NCI-H510A (cell line): ENCODE measurements at regions not wholly inside any gene's neighbourhood (a gene's known extent, or its start where the extent isn't known, plus 50 kb on each side); places are given as distances from the start of the nearest gene placed in this dataset.
"Not testable (repeated sequence)": the region's sequence is repeated elsewhere in the genome, so short reads cannot be mapped to it uniquely, and the experiment has no call there.

Experiments used
- DNase-seq: peaks from one replicate; lab custom pipeline; 2025; lab: John Stamatoyannopoulos, UW

- DNase-seq = no peak
These were observed 243.1 kb upstream of the NBEA start for GRCh38 chr13:34698945-34699344.

- no peak for DNase-seq
These were observed 241.9 kb upstream of the NBEA start for GRCh38 chr13:34700155-34700554.

DNA sequence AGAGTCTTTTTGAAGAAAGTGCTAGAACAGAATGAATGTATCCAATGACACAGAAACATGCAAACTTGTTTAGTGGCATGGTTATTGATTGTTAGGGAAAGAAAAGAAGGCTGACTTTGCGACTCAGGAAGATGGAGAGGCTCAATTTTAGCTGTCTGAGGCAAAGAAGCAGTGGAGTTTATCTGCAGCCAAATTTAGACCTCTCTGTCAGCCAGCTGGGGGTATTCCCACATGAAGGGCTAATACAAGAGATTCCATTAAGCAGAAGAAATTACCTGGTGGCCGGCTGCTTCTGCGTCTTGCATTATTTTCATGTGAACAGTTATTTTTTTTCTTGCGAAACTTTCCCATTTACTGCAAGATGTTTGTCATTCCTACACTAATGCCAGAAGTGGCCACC lies 240.2 kb upstream of the NBEA start:
- DNase-seq = no peak

GRCh38 chr13:34708566-34709313 lies 233.3 kb upstream of the NBEA start:
- no peak for DNase-seq

GRCh38 chr13:34719060-34719875 lies 222.8 kb upstream of the NBEA start:
- DNase-seq = no peak

DNA sequence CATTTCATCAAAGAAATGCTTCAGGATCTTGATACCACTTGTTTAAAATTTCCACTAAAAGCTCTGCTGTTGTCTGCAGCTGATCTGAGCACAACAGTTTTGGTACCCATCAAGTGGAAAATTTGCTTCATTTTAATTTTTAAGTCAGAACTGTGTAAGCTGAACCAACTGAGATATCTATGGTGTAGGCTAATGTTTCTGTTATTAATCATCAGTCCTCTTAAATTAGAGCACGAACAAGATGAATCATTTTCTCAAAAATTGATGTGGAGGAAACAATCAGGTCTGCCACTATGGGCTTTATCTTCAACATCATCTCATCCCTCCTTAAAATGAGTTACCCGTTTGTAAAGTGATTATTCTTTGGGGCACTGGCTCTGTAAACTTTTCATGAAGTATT lies 221.5 kb upstream of the NBEA start:
- no peak for DNase-seq

GRCh38 chr13:34721631-34722595 lies 220.2 kb upstream of the NBEA start:
- DNase-seq = no peak

DNA sequence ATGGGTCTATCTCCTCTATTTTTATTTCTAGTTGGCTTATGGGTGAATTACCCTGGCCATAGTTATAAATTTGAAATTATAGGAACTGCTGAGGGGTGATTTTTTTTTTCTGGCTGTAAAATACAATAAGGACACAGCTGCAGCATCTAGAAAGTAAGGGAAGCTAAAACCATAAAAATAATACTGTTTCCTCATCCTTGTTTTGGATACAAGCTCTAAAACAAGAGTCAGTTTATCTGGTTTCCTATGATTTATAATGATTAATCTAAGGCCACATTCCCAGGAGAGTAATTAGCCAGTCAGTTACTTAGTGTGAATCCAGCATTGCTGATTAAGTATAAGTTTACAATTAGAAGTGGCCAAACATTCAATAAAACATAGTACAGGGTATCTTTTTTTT lies 219.1 kb upstream of the NBEA start:
- DNase-seq = no peak

- peak; percentile 33 for DNase-seq
These were observed 211.1 kb upstream of the NBEA start for GRCh38 chr13:34730961-34731360.

DNA sequence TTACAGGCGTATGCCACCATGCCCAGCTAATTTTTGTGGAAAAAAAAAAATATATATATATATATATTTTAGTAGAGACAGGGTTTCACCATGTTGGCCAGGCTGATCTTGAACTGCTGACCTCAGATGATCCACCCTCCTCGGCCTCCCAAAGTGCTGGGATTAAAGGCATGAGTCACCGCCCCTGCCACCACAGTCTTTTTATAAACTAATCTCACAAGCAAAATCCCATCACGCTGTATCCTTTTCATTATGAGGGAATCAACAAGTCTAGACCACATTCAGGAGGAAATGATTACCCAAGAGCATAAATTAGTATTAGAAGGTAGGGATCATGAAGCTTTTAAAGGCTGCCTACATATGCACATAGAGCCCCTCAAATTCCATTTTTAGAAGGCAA lies 210.6 kb upstream of the NBEA start:
- DNase-seq = no peak

GRCh38 chr13:34733721-34734120 lies 208.3 kb upstream of the NBEA start:
- DNase-seq = no peak

- DNase-seq = no peak
These were observed 207.1 kb upstream of the NBEA start for GRCh38 chr13:34734932-34735331.

DNA sequence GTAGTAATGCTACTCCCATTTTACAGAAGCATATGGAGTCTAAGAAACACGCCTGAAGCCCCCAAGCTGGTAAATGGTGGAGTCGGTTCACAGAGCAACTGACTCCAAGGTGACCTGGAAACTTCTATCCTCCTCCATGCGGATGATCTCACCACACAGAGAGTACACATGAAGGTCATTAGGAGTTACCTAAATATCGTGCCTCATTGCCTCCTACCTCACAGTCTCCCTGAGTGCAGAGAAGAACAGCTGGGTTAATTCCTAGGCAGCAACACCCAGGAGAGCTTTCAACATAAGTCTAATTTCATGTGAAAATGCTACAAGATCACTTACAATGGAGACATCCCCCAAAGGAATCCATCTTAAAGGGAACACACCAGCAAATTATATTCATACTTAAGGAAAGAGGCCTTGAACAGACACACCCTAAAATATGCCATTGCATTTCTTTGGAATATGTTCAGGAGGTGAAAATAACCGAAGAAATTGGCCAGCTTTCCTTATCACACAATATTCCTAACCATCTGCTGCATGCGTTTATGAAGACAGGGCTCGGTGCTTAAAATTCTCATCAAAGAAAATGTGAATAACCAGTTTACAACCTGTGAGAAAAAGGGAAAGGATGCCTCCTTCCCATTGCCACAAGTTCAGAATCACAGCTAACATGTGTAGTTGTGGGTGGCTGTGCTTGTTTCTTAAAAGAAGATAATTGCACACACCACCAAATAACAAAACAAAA lies 203.6 kb upstream of the NBEA start:
- no peak for DNase-seq

GRCh38 chr13:34747056-34747455 lies 195.0 kb upstream of the NBEA start:
- not testable (repeated sequence) for DNase-seq

DNA sequence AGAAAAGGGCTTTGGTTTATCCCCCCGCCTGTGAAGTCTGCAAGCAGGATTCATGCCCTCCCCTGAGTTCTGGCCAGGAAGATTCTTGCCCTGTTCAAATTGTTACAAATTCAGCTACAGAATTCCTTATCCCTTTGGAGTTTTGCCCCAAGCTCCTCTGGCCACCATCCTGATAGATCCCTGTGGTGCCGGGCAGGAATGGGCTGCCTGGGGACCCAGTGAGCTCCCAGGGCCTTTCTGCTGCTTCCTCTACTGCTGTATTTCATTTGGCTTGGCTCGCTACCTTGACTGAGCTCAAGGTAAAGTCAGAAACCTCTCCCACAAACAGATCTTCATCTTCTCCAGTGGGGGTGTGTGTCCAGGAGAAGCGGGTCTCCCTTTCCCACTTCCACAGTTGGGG lies 194.6 kb upstream of the NBEA start:
- no peak for DNase-seq

DNA sequence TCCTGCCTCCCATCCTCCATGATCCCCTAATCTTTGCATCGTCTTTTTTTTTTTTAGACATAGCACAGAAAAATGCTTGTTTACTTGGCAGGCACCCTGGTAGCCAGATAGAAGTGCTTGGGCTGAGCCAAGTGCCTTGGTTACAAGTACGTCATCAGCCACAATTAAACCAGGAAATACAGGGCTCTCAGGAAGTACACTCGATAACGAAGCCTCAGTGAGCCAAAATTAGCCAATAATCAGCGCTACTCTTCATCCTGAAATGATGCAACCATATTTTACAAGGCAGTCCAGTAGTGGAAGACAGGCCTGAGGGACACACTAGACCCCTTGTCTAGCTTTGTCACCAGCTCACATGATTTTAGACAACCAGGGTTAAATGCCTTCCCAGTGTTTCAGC lies 194.0 kb upstream of the NBEA start:
- peak; percentile 22 for DNase-seq

DNA sequence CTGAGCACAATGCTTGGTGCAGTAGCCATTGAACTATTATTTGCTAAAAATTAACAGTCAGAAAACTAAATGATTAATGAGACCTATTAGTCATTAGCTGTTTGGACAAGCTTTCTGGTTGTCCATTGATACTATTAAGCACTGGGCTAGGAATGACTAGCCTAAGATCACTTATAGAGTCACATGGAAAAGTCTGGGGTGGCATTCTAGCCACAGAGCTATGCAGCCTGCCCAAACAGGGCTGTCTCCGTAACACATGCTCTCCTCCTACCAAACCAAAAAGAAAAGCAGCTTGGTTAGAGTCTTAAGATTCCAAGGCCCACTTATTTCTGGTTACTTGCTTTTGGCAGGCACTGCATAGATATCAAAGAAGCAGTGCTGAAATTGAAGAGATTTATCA lies 193.5 kb upstream of the NBEA start:
- no peak for DNase-seq

- no peak for DNase-seq
These were observed 193.0 kb upstream of the NBEA start for GRCh38 chr13:34749046-34749445.

DNA sequence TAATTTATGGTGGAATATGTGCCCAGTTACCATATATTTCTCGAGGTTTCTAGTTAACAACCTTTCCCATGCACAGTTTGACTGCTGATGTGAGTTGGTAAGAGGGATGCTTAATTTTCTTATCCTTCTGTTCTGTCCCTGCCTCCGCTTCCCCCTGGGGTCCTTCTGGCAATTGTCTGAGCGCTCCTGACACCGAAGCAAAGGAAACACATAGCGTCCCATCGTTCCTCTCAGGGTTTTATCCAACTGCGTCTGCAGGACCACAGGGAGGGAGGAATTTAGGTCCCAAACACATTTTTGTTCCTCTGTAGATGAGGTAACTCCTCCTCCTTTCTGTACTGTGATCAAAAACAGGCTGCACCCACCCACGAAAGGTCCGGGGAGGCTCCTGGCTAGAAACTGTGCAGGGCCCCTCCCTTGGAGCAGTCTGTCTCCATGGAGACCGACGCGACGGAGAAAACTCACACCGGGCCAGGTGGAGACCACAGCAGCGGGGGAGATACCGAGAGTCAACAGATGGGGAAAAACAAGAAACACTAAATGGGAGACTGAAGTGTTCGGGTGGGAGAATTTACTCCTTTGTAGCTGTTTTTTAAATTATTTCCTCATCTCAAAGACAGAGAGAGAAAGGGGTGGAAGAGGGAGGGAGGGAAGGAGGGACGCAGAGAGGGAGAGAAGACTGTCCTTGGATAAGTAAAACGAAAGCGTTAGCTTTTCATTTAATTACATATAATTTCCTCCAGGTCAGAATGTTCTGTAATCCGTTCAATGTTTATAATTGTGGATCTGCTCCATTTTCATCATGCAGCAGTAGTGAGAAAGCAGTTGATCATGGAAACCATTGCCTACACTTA lies 191.8 kb upstream of the NBEA start:
- peak; percentile 7 for DNase-seq

DNA sequence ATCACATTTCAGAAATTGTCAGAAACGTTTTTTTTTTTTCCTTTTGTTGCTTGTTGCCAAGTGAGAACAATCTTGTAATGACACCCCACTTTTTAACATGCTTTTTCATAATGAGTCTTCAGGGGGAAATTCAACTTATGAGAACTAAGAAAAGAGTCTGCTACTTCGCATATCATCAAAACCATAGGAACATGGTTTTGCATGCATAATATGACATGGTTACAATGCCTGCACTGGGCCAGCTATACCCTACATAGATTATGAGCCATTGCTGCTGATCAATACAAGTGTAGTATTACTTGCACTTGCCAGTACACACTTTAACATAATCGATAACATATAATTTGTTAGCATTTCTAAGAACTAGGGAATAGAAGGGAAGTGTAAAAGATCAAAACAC lies 191.0 kb upstream of the NBEA start:
- DNase-seq = no peak

DNA sequence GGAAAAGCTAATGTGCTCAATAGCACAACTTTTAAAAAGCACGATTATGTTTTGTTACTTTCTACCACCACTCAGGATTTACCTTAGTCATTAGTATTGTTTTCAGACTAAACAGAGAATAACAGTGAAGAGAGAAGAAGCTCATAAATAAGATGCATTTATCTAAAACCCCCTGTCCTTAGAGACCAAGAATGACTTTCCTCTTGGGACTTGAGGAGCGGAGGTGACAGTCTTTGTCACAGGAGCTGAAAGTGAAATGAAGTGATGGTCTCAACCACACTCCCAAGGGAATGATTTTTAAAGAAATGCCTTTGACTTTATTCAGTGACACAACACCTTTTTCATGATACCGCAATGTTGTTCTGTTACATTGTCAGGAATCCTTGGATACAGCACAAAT lies 190.6 kb upstream of the NBEA start:
- DNase-seq = no peak
